Tibial nerve (tissue), 4 donors: ENCODE measurements at regions not wholly inside any gene's neighbourhood (a gene's known extent, or its start where the extent isn't known, plus 50 kb on each side); places are given as distances from the start of the nearest gene placed in this dataset.

Experiments
- DNase-seq, 2 donors: peaks; one replicate each; pipeline ENCODE4 v3.0.0-alpha.2; 2019; ENCODE audit warnings: low spot score in 2 of 2
- H3K27ac ChIP-seq, 4 donors: fragments of 200-600 bp; sonication (generic) in 3 of 4; one replicate each; pipeline ENCODE4 v1.5.1; 2017 to 2019; ENCODE audit warnings: mild to moderate bottlenecking in 1 of 4
- H3K27me3 ChIP-seq, 2 donors: fragments of 200-600 bp; sonication (generic) in 1 of 2; one replicate each; pipeline versions ENCODE4 v1.5.1 to v1.6.0; 2017 to 2019
- H3K36me3 ChIP-seq, 3 donors: fragments of 200-600 bp; sonication (generic); one replicate each; pipeline ENCODE4 v1.5.1; 2018 to 2019
- H3K4me1 ChIP-seq, 4 donors: fragments of 200-600 bp; sonication (generic) in 3 of 4; one replicate each; pipeline ENCODE4 v1.5.1; 2017 to 2019
- H3K4me3 ChIP-seq, 4 donors: fragments of 200-600 bp; sonication (generic) in 3 of 4; one replicate each; pipeline ENCODE4 v1.5.1; 2017 to 2019; ENCODE audit warnings: mild to moderate bottlenecking in 1 of 4, moderate library complexity in 1 of 4
- H3K9me3 ChIP-seq, 4 donors: fragments of 200-600 bp; sonication (generic) in 3 of 4; one replicate each; pipeline ENCODE4 v1.5.1; 2017 to 2019
- CTCF ChIP-seq, 5 experiments: fragments of 200-600 bp in 3 of 5; fragments of 450-650 bp in 2 of 5; sonication (generic) in 3 of 5; IDR thresholded peaks; one replicate each; pipeline ENCODE4 v1.5.1; 2016 to 2019; ENCODE audit warnings: antibody characterized with exemption in 5 of 5, mild to moderate bottlenecking in 3 of 5, moderate library complexity in 2 of 5
- EP300 ChIP-seq, 2 donors: sonication (generic); formaldehyde crosslinking; IDR thresholded peaks; one replicate each; pipeline ENCODE4 v1.6.1; 2017; ENCODE audit warnings: antibody characterized with exemption in 2 of 2, mild to moderate bottlenecking in 1 of 2
- POLR2A ChIP-seq, 2 donors: fragments of 450-650 bp; IDR thresholded peaks; one replicate each; pipeline ENCODE4 v1.6.1; 2017; ENCODE audit warnings: antibody characterized with exemption in 2 of 2, mild to moderate bottlenecking in 2 of 2, moderate library complexity in 2 of 2
- WGBS, 2 donors: methylation state at CpG; one replicate each; pipeline ENCODE4 v1.1.5; 2018; 5-methylcytosine and 5-hydroxymethylcytosine counted together

- WGBS, 2 donors: 49 to 60% methylated on average over 3 of the region's 3 CpGs
- TF ChIP-seq POLR2A (IDR thresholded peaks at IDR 0.05) (no peak), CTCF (IDR thresholded peaks at IDR 0.05) (no peak)
Observed at GRCh38 chr21:27582948-27583430, 616.1 kb upstream of the ADAMTS5 start.

GRCh38 chr21:27582246-27582947 lies 615.5 kb upstream of the ADAMTS5 start:
- Histone ChIP-seq H3K27me3 (no peaks in the 10 kb centered on the region), H3K4me1 (no peaks in the 10 kb centered on the region), H3K27ac (no peak overlapping the region), H3K4me3 (no peak overlapping the region), H3K36me3 (no peaks in the 10 kb centered on the region), H3K9me3 (no peaks in the 10 kb centered on the region)
- TF ChIP-seq EP300 (IDR thresholded peaks at IDR 0.05) (no peak), CTCF (IDR thresholded peaks at IDR 0.05) (no peak), POLR2A (IDR thresholded peaks at IDR 0.05) (no peak)
- DNase-seq: no peak
- WGBS, 2 donors: 89 to 97% methylated on average over 2 of the region's 2 CpGs

More at GRCh38 chr21:27582948-27583430, 616.1 kb upstream of the ADAMTS5 start:
- H3K4me3 ChIP-seq: no peak overlapping the region
- H3K9me3 ChIP-seq: no peaks in the 10 kb centered on the region
- H3K36me3 ChIP-seq: no peaks in the 10 kb centered on the region
- no peaks in the 10 kb centered on the region for H3K4me1 ChIP-seq
- H3K27ac ChIP-seq: no peak overlapping the region
- no peak for DNase-seq
- H3K27me3 ChIP-seq: no peaks in the 10 kb centered on the region

- WGBS, 2 donors: 68 to 89% methylated on average over 4 of the region's 4 CpGs
- TF ChIP-seq EP300 (IDR thresholded peaks at IDR 0.05) (no peak), CTCF (IDR thresholded peaks at IDR 0.05) (no peak), POLR2A (IDR thresholded peaks at IDR 0.05) (no peak)
- Histone ChIP-seq H3K4me3 (no peak overlapping the region), H3K27ac (no peak overlapping the region), H3K27me3 (no peaks in the 10 kb centered on the region), H3K4me1 (no peaks in the 10 kb centered on the region), H3K36me3 (no peaks in the 10 kb centered on the region), H3K9me3 (no peaks in the 10 kb centered on the region)
- no peak for DNase-seq
Observed at GRCh38 chr21:27581168-27581567, 614.3 kb upstream of the ADAMTS5 start.

- Histone ChIP-seq H3K4me3 (no peak overlapping the region), H3K27me3 (no peaks in the 10 kb centered on the region), H3K4me1 (no peaks in the 10 kb centered on the region), H3K9me3 (no peaks in the 10 kb centered on the region), H3K27ac (no peak overlapping the region), H3K36me3 (no peaks in the 10 kb centered on the region)
- 69 to 70% methylated on average over 1 of the region's 1 CpG for WGBS, 2 donors
- DNase-seq: no peak
- no peak for TF ChIP-seq CTCF (IDR thresholded peaks at IDR 0.05)
- TF ChIP-seq EP300 (IDR thresholded peaks at IDR 0.05): no peak
- no peak for TF ChIP-seq POLR2A (IDR thresholded peaks at IDR 0.05)
Observed at GRCh38 chr21:27580276-27580675, 613.4 kb upstream of the ADAMTS5 start.

- no peak for TF ChIP-seq CTCF (IDR thresholded peaks at IDR 0.05)
- TF ChIP-seq POLR2A (IDR thresholded peaks at IDR 0.05): no peak
- TF ChIP-seq EP300 (IDR thresholded peaks at IDR 0.05): no peak
- H3K9me3 ChIP-seq: no peaks in the 10 kb centered on the region
- H3K27ac ChIP-seq: no peak overlapping the region
- no peaks in the 10 kb centered on the region for H3K4me1 ChIP-seq
- H3K36me3 ChIP-seq: no peaks in the 10 kb centered on the region
- DNase-seq: no peak
- no peaks in the 10 kb centered on the region for H3K27me3 ChIP-seq
- 90 to 92% methylated on average over 6 of the region's 6 CpGs for WGBS, 2 donors
- no peak overlapping the region for H3K4me3 ChIP-seq
Observed at GRCh38 chr21:27578741-27579265, 611.9 kb upstream of the ADAMTS5 start.
